T-cell (primary cell): ENCODE measurements at regions not wholly inside any gene's neighbourhood (a gene's known extent, or its start where the extent isn't known, plus 50 kb on each side); places are given as distances from the start of the nearest gene placed in this dataset.

Source experiments
- ATAC-seq, 4 experiments: fragments of 200-7000 bp in 3 of 4; fragments of 150-1000 bp in 1 of 4; cut with Tn5 transposase; replicated peaks in 1 of 4; 1 replicate in 3 of 4; 2 replicates in 1 of 4; pipeline ENCODE4 v1.10.0; 2021; ENCODE audit warnings: moderate library complexity in 3 of 4, mild to moderate bottlenecking in 2 of 4, moderate number of reproducible peaks in 1 of 4
- CTCF ChIA-PET, 2 donors: fragments of 300-600 bp; sonication (Branson Sonifier 250); formaldehyde crosslinking; loops; one replicate each; lab custom pipeline; 2022; ENCODE audit warnings: antibody characterized with exemption in 2 of 2; lab: Charles Lee
- POLR2A ChIA-PET, 2 donors: fragments of 300-600 bp; sonication (Branson Sonifier 250); formaldehyde crosslinking; loops; one replicate each; lab custom pipeline; 2022; ENCODE audit warnings: antibody characterized with exemption in 2 of 2; lab: Charles Lee
- DNase-seq, 35 experiments: peaks; one replicate each; pipeline versions ENCODE4 v3.0.0 to v3.0.0-alpha.2; 2013 to 2023
- H3K27ac ChIP-seq: one replicate; pipeline ENCODE4 v1.5.1; 2013; ENCODE audit warnings: low read length
- H3K27me3 ChIP-seq, 2 experiments: replicated peaks in 1 of 2; 1 replicate in 1 of 2; 2 replicates in 1 of 2; pipeline versions ENCODE4 v1.6.1 to v1.7.0; 2013; ENCODE audit warnings: low read length in 1 of 2, mixed read lengths in 1 of 2; ENCODE audit not compliant: control insufficient read depth in 2 of 2, insufficient read depth in 2 of 2; ENCODE audit errors: extremely low read depth in 1 of 2
- H3K36me3 ChIP-seq, 2 donors: 1 replicate in 1 of 2; 2 replicates in 1 of 2; pipeline versions ENCODE4 v1.6.1 to v1.7.0; 2013; ENCODE audit warnings: low read length in 1 of 2; ENCODE audit not compliant: control insufficient read depth in 2 of 2, insufficient read depth in 1 of 2; ENCODE audit errors: extremely low read depth in 1 of 2
- H3K4me1 ChIP-seq, 2 experiments: 1 replicate in 1 of 2; 2 replicates in 1 of 2; pipeline versions ENCODE4 v1.6.1 to v1.7.0; 2013; ENCODE audit warnings: low read length in 2 of 2, mixed read lengths in 1 of 2; ENCODE audit not compliant: insufficient read depth in 2 of 2, control insufficient read depth in 1 of 2; ENCODE audit errors: extremely low read depth in 1 of 2
- H3K4me3 ChIP-seq, 2 donors: 1 replicate in 1 of 2; 2 replicates in 1 of 2; pipeline versions ENCODE4 v1.5.1 to v1.7.0; 2013; ENCODE audit warnings: mild to moderate bottlenecking in 2 of 2, low read length in 1 of 2, moderate library complexity in 1 of 2; ENCODE audit not compliant: control insufficient read depth in 1 of 2; ENCODE audit errors: extremely low read depth in 1 of 2
- H3K9me3 ChIP-seq: 2 replicates; pipeline ENCODE4 v1.7.0; 2013
- H3K27ac Mint-ChIP-seq, 2 donors: one replicate each; pipeline ENCODE4 v1.8.0; 2020 to 2021; ENCODE audit warnings: mild to moderate bottlenecking in 2 of 2, mixed read lengths in 2 of 2
- H3K27me3 Mint-ChIP-seq, 2 donors: one replicate each; pipeline ENCODE4 v1.8.0; 2021 to 2022; ENCODE audit warnings: mixed read lengths in 2 of 2
- H3K36me3 Mint-ChIP-seq: one replicate; pipeline ENCODE4 v1.8.0; 2021; ENCODE audit warnings: mixed read lengths
- H3K4me1 Mint-ChIP-seq, 3 donors: one replicate each; pipeline ENCODE4 v1.8.0; 2020 to 2022; ENCODE audit warnings: mixed read lengths in 3 of 3, mild to moderate bottlenecking in 1 of 3
- H3K4me3 Mint-ChIP-seq, 3 donors: one replicate each; pipeline ENCODE4 v1.8.0; 2020 to 2022; ENCODE audit warnings: mild to moderate bottlenecking in 3 of 3, mixed read lengths in 3 of 3, moderate library complexity in 3 of 3
- H3K9me3 Mint-ChIP-seq, 3 donors: one replicate each; pipeline ENCODE4 v1.8.0; 2020 to 2022; ENCODE audit warnings: mixed read lengths in 3 of 3
- WGBS: methylation state at CpG from one replicate; pipeline ENCODE4 v1.1.5; 2013; ENCODE audit warnings: missing lambda C conversion rate; ENCODE audit not compliant: insufficient coverage; 5-methylcytosine and 5-hydroxymethylcytosine counted together

GRCh38 chr2:15874854-15875804 lies 65.2 kb upstream of the MYCN start:
- no peak overlapping the region for H3K4me3 ChIP-seq
- H3K27ac ChIP-seq, result no peak overlapping the region
- no peak overlapping the region for H3K4me3 Mint-ChIP-seq
- ChIA-PET CTCF (no interaction called here), POLR2A (no interaction called here)
- ATAC-seq, result no peak
- H3K9me3 Mint-ChIP-seq, result peaks cover 2 to 15% (median 7%) of the 10 kb centered on the region in 3 donors
- H3K27me3 ChIP-seq, result peaks cover 0 to 5% of the 10 kb centered on the region in 2 experiments
- no peaks in the 10 kb centered on the region for H3K36me3 ChIP-seq
- H3K36me3 Mint-ChIP-seq, result no peaks in the 10 kb centered on the region
- H3K4me1 ChIP-seq, result no peaks in the 10 kb centered on the region
- DNase-seq, result no peak
- peaks cover 0 to 12% of the 10 kb centered on the region in 2 donors for H3K27me3 Mint-ChIP-seq
- no peak overlapping the region for H3K27ac Mint-ChIP-seq
- 83% methylated on average over 6 of the region's 7 CpGs for WGBS
- no peaks in the 10 kb centered on the region for H3K4me1 Mint-ChIP-seq
- no peaks in the 10 kb centered on the region for H3K9me3 ChIP-seq

- Histone ChIP-seq H3K9me3 (no peaks in the 10 kb centered on the region), H3K36me3 (no peaks in the 10 kb centered on the region), H3K4me3 (no peak overlapping the region), H3K4me1 (no peaks in the 10 kb centered on the region), H3K27ac (no peak overlapping the region), H3K27me3 (peaks cover 0 to 3% of the 10 kb centered on the region in 2 experiments)
- Mint-ChIP-seq H3K27me3 (peaks cover 0 to 12% of the 10 kb centered on the region in 2 donors), H3K4me3 (no peak overlapping the region), H3K9me3 (peaks cover 2 to 12% (median 7%) of the 10 kb centered on the region in 3 donors), H3K4me1 (no peaks in the 10 kb centered on the region), H3K27ac (no peak overlapping the region), H3K36me3 (no peaks in the 10 kb centered on the region)
- CTCF ChIA-PET, result no interaction called here
- POLR2A ChIA-PET, result no interaction called here
- DNase-seq (no peak), ATAC-seq (no peak)
- 90% methylated on average over 2 of the region's 3 CpGs for WGBS
These were observed 64.2 kb upstream of the MYCN start for GRCh38 chr2:15875969-15876705.

- Histone ChIP-seq H3K4me1 (no peaks in the 10 kb centered on the region), H3K27me3 (peaks cover 0 to 1% of the 10 kb centered on the region in 2 experiments), H3K9me3 (no peaks in the 10 kb centered on the region), H3K27ac (no peak overlapping the region), H3K36me3 (no peaks in the 10 kb centered on the region), H3K4me3 (no peak overlapping the region)
- POLR2A ChIA-PET, result interaction anchor here in 1 of 2 donors (0.6 kb wide), 1 partner anchor 10 kb away, joined by 3 read pairs; no protein-coding TSS in a partner anchor
- Mint-ChIP-seq H3K4me1 (no peaks in the 10 kb centered on the region), H3K27ac (no peak overlapping the region), H3K27me3 (peaks cover 0 to 5% of the 10 kb centered on the region in 2 donors), H3K9me3 (peaks cover 2 to 10% (median 7%) of the 10 kb centered on the region in 3 donors), H3K36me3 (no peaks in the 10 kb centered on the region), H3K4me3 (no peak overlapping the region)
- ATAC-seq, result no peak
- WGBS, result 100% methylated on average over 1 of the region's 6 CpGs
- DNase-seq, result no peak
- CTCF ChIA-PET, result no interaction called here
These were observed 59.9 kb upstream of the MYCN start for GRCh38 chr2:15880226-15881119.

- Histone ChIP-seq H3K4me1 (no peaks in the 10 kb centered on the region), H3K27me3 (no peaks in the 10 kb centered on the region), H3K4me3 (no peak overlapping the region), H3K36me3 (no peaks in the 10 kb centered on the region), H3K27ac (no peak overlapping the region), H3K9me3 (no peaks in the 10 kb centered on the region)
- Mint-ChIP-seq H3K36me3 (no peaks in the 10 kb centered on the region), H3K27me3 (peaks cover 0 to 5% of the 10 kb centered on the region in 2 donors), H3K4me3 (no peak overlapping the region), H3K9me3 (peaks cover 2 to 10% (median 7%) of the 10 kb centered on the region in 3 donors), H3K27ac (no peak overlapping the region), H3K4me1 (no peaks in the 10 kb centered on the region)
- ATAC-seq, result no peak
- no peak for DNase-seq
- ChIA-PET CTCF (no interaction called here), POLR2A (interaction anchor here in 1 of 2 donors (0.6 kb wide), 1 partner anchor 11 kb away, joined by 3 read pairs; no protein-coding TSS in a partner anchor)
- WGBS, result no CpG with 5 or more reads among the region's 7 CpGs
These were observed 59.3 kb upstream of the MYCN start for GRCh38 chr2:15881120-15881433.

- H3K36me3 ChIP-seq, result no peaks in the 10 kb centered on the region
- no peak overlapping the region for H3K4me3 ChIP-seq
- Mint-ChIP-seq H3K4me1 (no peaks in the 10 kb centered on the region), H3K27me3 (peaks cover 0 to 1% of the 10 kb centered on the region in 2 donors), H3K4me3 (no peak overlapping the region), H3K27ac (no peak overlapping the region), H3K36me3 (no peaks in the 10 kb centered on the region), H3K9me3 (peaks cover 2 to 6% (median 3%) of the 10 kb centered on the region in 3 donors)
- WGBS, result no CpG with 5 or more reads among the region's 2 CpGs
- no peaks in the 10 kb centered on the region for H3K9me3 ChIP-seq
- CTCF ChIA-PET, result no interaction called here
- no peak for ATAC-seq
- DNase-seq, result no peak
- H3K27me3 ChIP-seq, result no peaks in the 10 kb centered on the region
- POLR2A ChIA-PET, result no interaction called here
- no peaks in the 10 kb centered on the region for H3K4me1 ChIP-seq
- no peak overlapping the region for H3K27ac ChIP-seq
These were observed 58.7 kb upstream of the MYCN start for GRCh38 chr2:15881676-15882075.
